Pons (tissue), 1 donor: ENCODE measurements at regions not wholly inside any gene's neighbourhood (a gene's known extent, or its start where the extent isn't known, plus 50 kb on each side); places are given as distances from the start of the nearest gene placed in this dataset.
A peak's percentile ranks its signal among the peaks of the same experiment; 100 is the strongest.
"Not testable (repeated sequence)": the region's sequence is repeated elsewhere in the genome, so short reads cannot be mapped to it uniquely, and the experiment has no call there.

Experiments
- DNase-seq: peaks from one replicate; pipeline ENCODE4 v3.0.0-alpha.2; 2016; ENCODE audit warnings: low spot score

DNA sequence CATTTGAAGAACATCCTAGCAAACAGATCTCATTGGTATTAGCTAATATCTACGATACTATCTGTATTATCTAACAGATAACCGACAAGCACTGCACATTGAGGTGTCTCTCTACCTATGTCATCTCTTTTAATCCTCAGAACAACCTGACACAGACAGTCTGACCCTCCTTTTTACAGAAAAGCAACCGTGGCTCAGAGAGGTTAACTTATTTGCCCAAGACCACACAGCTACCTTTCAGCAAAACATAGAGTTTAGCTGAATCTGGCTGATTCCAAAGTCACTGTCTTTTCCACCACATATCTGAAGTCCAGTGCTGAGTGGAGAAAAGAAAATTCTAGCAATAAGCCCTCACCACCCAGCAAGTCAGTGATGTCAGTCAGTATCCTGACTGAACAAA is 358.7 kb upstream of the JARID2 start:
- DNase-seq, result no peak

DNA sequence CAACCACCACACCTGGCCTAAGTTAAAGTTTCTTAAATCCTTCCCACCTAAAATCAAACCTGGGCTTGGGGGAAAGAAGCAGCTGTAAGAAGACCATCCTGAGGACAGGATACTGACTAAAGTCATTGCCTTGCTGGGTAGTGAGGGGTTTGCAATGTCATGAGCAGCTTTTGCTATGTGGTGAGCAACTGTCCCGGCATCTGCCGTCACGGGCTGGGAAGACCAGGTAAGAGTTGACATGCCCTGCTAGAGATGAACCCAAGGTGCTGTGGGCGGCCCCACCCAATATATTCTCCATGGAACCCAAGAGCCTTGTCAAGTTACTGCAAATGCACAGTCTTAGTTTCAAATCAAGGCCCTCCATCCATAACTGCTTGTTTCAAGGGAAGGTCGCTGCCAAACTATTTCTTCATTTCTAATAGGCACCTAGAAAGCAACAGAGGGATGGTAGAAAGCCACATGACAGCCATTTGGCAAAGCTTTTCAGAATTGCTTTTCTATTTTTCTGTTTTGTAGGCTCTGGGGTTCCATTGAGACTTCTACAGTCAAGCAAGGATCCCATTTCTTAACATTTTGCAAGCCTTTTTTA is 357.8 kb upstream of the JARID2 start:
- DNase-seq, result no peak

DNA sequence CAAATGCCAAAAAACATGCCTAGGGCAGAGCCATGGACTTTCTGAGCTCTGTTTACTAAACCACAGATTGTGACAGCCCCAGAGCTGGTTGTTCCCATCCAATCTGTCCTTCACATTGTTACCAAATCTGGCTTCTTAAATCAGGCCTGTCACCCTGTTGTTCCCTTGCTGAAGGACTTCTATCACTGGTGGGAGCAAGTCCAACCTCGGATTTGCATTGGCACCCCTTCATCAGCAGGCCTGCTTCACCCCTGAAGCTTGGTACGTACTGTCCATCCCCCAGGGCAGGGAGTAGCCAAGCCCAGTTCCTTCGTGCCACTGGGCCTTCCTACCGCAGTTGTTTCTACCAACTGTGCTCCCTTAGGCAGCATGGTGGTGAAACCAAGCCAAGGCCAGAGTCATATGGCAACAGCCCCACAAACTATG is 357.3 kb upstream of the JARID2 start:
- no peak for DNase-seq

DNA sequence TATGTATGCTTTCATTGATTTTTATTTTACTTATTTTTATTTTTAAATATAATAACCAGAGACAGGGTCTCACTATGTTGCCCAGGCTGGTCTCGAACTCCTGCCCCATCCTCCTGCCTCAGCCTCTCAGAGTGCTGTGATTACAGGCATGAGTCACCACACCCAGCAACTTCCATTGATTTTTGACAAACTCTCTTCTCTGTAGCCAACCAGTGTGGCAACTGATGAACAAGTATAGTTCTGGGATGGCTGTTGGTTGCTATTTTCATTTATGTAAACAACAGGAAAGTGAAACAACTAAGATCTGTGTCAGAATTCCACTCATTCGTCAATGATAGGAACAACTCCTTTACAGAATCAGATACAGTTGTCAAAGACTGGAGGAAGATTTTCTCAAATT is 356.7 kb upstream of the JARID2 start:
- no peak for DNase-seq

DNA sequence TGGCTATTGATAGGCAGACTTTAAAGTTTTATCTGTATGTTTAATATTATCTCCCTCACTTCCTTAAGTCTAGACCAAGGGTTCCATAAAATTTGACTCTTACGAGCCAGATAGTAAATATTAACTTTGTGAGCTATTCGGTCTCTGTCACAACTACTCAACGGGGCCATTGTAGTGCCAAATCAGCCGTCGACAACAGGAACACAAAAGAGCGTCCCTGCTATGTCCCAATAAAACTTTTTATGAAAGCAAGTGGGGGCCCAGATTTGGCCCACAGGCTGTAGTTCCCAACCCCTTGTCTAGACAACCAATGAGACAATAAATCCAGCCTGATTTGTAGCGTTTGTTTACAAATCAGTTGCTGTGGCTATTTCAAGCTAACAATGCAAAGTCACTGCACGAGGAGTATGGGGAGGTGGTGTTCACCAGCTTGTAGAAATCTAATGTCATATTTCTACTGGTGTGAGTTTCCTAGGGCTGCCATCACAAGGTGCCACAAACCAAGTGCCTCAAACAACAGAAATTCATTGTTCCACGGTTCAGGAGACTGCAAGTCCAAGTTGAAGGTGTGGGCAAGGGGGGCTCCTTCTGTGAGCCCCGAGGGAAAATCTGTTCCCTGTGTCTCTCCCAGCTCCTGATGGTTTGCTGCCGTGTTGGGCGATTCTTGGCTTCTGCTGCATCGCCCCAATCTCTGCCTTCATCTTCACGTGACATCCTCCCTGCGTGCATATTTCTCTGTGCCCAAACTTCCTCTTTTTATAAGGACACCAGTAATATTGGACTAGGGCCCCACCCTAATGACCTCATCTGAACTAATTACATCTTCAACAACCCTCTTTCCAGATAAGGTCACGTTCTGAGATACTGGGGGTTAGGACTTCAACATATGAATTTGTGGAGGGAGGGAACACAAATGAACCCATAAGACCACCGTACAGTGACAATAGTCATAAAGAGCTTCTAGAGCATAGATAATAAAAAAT is 356.0 kb upstream of the JARID2 start:
- DNase-seq, result no peak

DNA sequence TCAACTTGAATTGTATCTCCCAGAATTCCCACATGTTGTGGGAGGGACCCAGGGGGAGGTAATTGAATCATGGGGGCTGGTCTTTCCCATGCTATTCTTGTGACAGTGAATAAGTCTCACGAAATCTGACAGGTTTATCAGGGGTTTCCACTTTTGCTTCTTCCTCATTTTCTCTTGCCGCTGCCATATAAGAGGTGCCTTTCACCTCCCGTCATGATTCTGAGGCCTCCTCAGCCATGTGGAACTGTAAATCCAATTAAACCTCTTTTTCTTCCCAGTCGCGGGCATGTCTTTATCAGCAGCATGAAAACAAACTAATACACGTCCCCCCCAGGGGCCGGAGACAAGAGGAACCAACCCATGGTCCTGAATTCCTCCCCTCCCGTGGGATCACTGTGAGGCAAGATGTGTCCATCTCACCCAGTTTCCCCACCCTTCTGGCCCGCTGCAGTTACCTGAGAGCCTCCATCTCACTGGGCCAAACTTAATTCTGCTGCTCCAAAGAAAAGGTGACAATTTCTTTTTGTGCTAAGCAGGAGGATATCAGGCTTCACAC is 354.0 kb upstream of the JARID2 start:
- not testable (repeated sequence) for DNase-seq

DNA sequence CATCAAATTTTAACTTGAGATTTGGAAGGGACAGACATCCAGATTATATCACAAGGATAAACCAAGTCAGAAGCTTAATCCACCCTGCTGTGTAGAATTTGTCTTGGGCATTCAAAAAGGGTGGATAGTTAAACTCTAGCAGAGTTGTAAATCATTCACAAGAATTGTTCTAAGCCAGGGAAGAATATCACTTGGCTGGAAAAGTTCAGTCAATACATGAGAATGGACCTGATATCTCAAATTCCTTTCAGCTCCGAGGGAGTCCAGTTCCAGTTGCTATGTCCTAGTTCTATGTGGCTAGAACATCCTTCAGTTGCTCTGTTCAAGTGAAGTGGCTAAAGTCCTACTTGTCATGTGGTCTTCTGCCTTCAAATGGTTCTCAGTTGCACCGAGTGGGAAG is 351.8 kb upstream of the JARID2 start:
- no peak for DNase-seq

DNA sequence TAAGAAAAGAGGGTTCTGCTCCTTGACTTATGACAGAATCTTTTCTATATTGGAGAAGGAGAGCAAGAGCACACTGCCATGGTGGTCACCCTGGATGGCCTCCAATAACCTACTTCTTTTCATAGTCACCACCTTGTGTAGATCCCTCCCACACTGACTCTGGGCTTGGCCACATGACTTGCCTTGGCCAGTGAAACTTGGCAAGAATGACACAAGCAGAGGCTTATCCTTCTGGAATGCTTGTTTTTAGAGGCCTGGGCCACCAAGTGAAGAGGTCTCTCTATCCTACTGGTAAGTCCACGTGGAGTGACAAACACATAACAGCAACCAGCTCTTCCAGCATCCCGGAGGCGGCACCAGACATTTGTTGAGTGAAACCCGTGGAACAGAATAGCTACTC is 349.4 kb upstream of the JARID2 start:
- DNase-seq, result no peak

DNA sequence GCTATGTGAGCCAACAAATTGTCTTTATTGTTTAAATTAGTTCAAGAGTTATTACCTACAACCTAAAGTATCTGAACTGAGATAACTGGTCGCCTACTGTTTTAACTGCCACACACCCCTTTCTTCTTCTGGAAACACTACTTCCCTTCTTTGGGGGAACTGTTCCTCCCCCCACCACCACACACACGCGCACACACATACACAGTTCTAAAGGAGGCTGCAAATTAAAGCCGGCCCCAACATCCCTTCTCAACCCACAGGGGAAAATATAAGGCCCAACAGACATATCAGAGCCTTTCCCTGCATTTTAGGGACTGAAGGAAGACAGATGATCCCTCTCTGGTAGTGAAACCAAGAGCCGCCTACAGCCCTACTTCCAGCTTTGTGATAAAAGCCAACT is 348.0 kb upstream of the JARID2 start:
- peak; percentile 22 for DNase-seq

DNA sequence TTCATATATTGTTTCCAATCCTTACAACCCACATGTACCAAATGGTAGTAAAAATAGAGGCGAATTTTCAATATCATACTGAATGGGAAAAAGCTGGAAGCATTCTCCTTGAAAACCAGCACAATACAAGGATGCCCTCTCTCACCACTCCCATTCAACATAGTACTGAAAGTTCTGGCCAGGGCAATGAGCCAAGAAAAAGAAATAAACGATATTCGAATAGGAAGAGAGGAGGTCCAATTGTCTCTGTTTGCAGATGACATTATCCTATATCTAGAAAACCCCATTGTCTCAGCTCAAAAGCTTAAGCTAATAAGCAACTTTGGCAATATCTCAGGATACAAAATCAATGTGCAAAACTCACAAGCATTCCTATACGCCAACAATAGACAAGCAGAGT is 346.4 kb upstream of the JARID2 start:
- DNase-seq, result peak; percentile 53

DNA sequence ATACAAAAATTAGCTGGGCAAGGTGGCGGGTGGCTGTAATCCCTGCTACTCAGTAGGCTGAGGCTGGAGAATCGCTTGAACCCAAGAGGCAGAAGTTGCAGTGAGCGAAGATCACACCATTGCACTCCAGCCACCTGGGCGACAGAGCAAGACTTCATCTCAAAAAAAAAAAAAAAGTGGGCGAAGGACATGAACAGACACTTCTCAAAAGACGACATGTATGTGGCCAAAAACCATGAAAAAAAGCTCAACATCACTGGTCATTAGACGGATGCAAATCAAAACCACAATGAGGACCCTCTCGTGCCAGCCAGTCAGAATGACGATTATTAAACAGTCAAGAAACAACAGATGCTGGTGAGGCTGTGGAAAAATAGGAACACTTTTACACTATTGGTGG is 344.9 kb upstream of the JARID2 start:
- no peak for DNase-seq

DNA sequence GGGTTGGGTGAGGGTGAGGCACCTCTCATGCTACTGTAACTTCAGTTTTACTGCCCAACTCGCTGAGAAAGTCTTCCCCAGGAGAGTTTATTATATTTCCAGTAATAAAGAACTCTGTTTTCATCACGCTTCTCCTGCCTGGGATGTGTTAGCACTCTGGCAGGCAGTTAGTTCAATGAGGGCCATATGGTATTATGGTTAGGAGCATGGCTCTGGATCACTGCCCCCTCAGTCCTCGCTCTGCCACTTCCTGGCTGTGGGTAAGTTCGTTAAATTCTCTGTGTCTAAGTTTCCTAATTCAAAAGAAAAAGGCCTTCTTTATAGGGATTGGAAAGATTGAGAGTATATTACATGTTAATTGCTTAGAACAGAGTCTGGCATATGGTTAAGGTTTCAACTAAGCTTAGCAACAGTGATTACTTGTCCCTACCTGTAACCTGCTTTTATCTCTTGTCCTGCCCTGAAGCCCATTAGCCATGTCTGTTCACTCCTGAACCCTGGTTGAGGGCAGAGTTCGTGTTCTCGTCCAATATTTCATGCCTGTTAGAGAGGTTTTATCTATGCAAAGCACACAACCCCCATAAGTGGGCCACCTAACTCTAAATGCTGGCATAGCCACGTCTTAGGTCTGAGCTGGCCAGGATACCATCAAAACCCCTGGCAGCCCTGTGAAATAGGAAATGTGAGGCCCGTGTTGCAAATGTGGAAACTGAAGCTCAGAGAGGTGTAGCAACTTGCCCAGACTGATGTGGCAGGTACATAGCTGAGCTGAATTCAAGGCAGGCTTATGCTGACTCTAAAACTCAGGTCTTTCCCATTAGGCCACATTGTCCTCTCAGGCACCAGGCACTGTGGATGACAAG is 342.5 kb upstream of the JARID2 start:
- no peak for DNase-seq

DNA sequence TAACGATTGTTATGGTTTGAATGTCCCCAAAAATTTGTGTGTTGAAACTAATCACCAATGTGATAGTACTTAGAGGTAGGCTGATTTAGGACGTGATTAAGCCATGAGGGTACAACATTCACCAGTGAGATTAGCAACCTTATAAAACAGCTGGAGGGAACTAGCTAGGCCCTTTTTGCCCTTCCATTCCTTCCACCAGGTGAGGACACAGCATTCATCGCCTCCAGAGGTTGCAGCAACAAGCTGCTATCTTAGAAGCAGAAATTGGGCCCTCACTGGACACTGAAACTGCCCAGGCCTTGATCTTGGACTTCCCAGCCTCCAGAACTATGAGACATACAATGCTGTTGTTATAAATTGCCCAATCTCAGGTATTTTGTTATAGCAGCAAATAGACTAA is 340.7 kb upstream of the JARID2 start:
- no peak for DNase-seq

DNA sequence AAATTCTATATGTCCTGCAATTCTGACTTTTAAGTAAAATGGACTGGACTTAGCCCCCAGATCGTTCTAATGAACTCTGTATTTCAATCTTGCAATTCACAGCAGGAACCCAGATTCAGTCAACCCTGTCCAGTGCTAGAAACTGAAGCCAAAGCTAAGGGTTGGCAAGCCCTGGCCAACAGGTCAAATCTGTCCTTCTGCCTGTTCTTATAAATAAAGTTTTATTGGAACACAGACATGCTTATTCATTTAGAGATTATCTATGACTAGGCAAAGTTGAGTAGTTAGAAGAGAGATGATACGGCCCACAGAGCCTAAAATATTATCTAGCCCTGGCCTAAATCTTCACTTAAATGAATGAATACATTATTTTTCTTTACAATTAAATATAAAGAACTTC is 339.2 kb upstream of the JARID2 start:
- no peak for DNase-seq

DNA sequence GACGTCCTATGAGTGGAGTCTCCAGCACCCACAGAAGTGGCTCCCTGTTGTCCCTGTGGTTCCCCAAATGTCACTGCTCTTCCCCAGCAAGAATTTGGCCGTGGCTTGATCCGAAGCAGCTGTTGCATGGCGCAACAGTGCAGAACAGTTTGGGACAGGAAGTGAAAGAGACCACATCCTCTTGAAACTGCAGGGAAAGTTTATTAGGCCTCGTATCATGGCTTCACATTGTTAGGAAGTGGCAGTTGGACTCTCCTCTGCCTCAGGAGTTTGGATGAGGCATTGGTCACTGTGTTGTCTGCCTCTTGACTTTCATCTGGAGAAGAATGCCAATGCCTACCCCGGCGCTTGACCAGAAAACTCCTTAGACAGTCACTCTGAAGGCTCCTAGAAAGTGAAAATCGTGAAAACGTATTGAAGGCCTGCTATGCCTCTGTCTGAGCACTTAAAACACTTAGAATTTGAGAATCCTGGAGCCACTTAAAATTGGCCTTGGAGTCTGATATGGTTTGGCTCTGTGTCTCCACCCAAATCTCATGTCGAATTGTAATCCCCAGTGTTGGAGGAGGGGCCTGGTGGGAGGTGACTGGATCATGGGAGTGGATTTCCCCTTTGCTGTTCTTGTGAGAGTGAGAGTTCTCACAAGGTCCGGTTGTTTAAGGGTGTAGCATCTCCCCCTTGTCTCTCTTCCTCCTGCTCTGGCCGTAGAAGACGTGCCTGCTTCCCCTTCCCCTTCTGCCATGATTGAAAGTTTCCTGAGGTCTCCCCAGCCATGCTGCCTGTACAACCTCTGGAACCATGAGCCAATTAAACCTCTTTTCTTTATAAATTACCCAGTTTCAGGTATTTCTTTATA is 334.9 kb upstream of the JARID2 start:
- DNase-seq, result peak; percentile 77

DNA sequence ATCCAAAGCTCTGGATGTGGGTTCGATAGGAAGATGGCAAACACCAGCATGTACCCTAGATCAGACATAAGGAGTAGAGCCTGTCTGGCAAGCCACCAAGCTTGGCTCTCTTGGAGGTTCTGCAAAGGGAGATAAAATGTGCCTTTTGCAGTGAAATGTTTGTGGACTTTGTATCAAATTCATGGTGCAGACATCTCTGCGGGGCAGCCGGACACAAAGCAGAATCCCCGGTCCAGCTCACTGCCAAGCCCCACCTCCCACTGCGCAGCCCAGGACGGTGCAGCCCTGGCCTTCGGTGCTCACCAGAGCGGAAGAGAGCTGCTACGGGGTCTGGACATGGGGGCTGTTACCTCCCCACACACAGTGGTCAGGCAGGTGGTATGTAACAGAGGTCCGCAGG is 333.6 kb upstream of the JARID2 start:
- no peak for DNase-seq

DNA sequence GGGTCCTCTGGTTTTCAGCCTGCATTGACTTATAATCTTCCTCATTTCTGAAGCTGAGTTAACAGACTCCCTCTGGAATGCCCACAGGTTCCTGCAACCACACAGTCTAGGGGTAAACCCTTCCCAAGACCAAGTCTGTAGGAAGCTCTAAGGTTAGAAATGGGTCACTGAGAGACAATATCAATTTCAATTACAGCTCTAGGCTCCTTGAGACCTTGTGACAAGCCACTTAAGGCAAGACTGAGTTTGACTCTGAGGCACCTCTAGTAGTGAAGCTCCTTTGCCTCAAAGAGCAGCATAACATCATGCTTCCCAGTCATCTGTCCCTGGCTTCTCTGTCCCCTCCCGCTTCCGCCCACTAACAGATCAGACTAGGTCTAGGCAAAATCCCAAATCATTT is 333.2 kb upstream of the JARID2 start:
- no peak for DNase-seq

DNA sequence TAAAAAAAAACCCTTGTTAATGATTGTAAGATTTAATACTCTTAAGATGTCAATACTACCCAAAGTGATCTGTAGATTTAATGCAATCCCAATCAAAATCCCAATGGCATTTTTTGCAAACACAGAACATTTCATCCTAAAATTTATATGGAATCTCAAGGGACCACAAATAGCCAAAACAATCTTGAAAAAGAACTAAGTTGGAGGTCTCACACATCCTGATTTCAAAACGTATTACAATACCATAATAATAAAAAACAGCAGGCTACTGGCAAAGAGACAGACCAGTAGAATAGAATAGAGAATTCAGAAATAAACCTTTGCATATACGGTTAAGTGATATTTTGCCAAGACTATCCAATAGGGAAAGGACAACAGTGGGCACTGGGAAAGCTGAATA is 331.9 kb upstream of the JARID2 start:
- DNase-seq, result no peak

DNA sequence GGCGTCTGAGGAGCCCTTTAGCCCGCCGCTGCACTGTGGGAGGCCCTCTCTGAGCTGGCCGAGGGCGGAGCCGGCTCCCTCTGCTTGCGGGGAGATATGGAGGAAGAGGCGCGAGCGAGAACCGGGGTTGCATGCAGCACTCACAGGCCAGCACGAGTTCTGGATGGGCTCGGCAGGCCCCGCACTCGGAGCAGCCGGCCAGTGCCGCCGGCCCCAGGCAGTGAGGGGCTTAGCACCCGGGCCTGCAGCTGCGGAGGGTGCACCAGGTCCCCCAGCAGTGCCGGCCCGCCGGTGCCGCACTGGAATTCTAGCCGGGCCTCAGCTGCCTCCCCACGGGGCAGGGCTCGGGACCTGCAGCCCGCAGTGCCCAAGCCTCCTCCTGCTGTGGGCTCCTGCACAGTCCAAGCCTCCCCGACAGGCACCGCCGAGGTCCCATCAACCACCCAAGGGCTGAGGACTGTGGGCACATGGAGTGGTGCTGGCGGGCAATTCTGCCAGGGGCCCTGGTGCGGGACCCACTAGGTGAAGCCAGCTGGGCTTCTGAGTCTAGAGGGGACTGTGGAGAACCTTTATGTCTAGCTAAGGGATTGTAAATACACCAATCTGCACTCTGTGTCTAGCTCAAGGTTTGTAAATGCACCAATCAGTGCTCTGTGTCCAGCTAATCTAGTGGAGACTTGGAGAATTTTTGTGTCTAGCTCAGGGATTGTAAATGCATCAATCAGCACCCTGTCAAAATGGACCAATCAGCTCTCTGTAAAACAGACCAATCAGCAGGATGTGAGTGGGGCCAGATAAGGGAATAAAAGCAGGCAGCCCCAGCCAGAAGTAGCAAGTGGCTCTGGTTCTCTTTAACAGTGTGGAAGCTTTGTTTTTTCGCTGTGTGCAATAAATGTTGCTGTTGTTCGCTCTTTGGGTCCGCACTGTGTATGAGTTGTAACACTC is 329.7 kb upstream of the JARID2 start:
- no peak for DNase-seq
